ENCODE measurements at regions not wholly inside any gene's neighbourhood (a gene's known extent, or its start where the extent isn't known, plus 50 kb on each side); places are given as distances from the start of the nearest gene placed in this dataset.

DNA sequence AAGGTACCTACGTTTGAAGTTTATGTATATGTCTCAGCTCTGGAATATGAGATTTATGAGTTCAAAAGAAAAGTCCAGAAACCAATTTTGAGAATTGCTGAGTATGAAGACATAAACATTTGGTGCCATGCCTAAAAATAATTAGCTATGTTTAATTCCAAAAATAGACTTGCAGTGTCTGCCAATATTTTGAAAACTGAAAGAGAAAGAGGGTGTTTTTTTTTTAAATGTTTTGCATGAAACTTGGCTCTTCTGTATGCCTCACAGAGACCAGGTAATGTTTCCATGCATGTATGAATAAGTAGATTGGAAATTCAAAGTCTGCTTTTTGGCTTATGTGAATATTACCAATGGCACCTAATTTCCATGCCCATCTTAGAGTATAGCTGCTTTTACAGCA is 634.4 kb upstream of the C9orf72 start:
- Mint-ChIP-seq H3K4me3 (no peak overlapping the region), H3K4me1 (no peaks in the 10 kb centered on the region)

DNA sequence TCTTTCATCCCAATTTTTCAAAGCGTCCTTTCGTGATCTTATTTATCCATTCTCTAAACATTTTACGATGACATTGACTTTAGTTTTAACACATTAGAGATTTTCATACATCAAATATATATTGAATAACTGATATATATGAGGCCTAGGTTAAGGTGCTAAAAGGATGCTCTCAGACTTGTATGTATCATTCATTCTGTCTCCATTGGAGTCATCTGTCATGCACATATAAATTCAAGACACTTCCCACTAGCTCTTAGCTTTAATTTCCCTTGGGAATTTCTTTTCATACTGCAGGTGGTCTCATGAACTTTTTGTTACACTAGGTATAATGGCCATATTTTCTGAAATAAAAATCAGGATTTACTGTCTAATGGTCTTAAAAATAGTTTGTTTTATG is 635.8 kb upstream of the C9orf72 start:
- Mint-ChIP-seq H3K27ac (no peak overlapping the region), H3K9me3 (peaks cover 0 to 6% of the 10 kb centered on the region in 2 donors), H3K4me1 (no peaks in the 10 kb centered on the region), H3K27me3 (no peaks in the 10 kb centered on the region), H3K4me3 (no peak overlapping the region)
- ATAC-seq (no peak), DNase-seq (no peak)

More for the DNA sequence above, 634.4 kb upstream of the C9orf72 start:
- DNase-seq = no peak
- Mint-ChIP-seq H3K27me3 (no peaks in the 10 kb centered on the region), H3K27ac (no peak overlapping the region), H3K9me3 (peaks cover 0 to 9% of the 10 kb centered on the region in 2 donors)
- no peak for ATAC-seq

DNA sequence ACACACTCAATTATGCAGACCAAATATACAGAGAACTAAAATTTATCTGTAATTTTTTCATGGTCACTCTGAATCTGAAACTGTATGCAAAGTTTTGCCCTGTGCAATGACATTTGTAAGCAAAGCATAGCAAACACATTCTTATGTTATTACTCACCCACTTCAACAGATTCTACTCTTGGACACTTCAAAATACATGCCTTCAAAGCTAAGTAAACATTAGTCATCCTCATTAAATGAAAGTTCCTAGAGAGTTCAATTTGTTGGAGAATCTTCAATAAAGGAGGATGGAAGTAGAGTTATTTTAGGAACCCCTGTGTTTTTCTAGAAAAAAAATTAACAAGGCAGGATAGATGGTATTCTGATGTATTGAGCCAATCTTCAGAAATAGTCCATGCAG is 639.7 kb upstream of the C9orf72 start:
- no peak for ATAC-seq
- no peak overlapping the region for H3K27ac Mint-ChIP-seq
- no peak overlapping the region for H3K4me3 Mint-ChIP-seq

DNA sequence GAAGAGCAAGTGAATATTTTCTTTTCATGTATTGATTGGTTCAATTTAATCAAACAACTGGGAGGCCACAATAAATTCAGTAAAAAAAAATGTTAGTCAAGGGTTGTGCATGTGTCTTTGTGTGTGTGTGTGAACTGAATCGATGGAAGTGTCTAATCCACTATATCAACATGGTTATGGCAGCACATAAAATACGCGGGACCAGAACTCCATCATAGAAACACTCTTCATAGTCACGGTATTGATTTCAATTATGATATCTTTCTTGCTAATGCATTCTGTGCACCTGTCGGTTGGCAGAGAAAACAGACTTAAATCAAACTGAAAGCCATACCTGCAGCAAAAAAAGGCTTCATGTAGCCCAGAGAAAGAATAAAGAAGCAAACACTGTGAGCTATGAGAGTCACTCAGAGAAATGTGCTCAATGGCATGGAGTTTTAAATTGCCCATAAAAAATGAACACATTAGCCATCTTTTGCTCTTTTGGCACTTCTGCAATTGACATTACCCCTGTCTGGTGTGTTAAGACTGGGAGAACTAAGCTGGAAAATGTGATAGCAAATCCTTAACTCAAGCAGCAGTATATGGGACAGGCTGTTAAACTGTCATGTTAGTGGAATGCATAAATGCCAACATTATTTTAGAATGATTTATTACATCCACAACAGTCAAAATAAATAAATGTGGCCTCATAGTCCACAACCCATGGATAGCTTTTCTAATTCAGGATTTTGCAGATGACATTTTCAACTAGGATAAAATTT is 642.4 kb upstream of the C9orf72 start:
- no peaks in the 10 kb centered on the region for H3K27me3 Mint-ChIP-seq
- DNase-seq (no peak), ATAC-seq (no peak)
- H3K27ac Mint-ChIP-seq = no peak overlapping the region
- H3K4me3 Mint-ChIP-seq = no peak overlapping the region
- H3K9me3 Mint-ChIP-seq = no peaks in the 10 kb centered on the region
- H3K4me1 Mint-ChIP-seq = no peaks in the 10 kb centered on the region

More for the DNA sequence above, 639.7 kb upstream of the C9orf72 start:
- H3K27me3 Mint-ChIP-seq = no peaks in the 10 kb centered on the region
- DNase-seq = no peak
- no peaks in the 10 kb centered on the region for H3K4me1 Mint-ChIP-seq
- no peaks in the 10 kb centered on the region for H3K9me3 Mint-ChIP-seq

DNA sequence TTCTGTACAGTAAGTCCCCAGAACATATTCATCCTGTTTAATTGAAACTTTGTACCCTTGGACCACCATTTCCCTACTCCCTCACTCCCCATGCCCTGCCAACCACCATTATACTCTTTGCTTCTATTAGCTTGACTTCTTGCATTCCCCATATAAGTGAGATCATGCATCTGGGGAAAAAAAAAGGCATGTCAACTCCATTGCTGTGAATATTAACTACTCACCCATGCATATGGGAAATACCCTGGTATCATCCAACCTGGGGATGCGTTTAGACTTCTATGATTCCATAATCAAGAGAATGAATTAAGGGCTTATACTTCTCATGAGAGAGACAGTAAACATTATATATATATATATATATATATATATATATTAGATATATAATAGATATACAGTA is 659.4 kb upstream of the C9orf72 start:
- no peak overlapping the region for H3K27ac Mint-ChIP-seq
- no peaks in the 10 kb centered on the region for H3K27me3 Mint-ChIP-seq
- ATAC-seq (no peak), DNase-seq (no peak)
- no peaks in the 10 kb centered on the region for H3K4me1 Mint-ChIP-seq
- H3K4me3 Mint-ChIP-seq = no peak overlapping the region
- H3K9me3 Mint-ChIP-seq = peaks cover 3 to 22% of the 10 kb centered on the region in 2 donors

DNA sequence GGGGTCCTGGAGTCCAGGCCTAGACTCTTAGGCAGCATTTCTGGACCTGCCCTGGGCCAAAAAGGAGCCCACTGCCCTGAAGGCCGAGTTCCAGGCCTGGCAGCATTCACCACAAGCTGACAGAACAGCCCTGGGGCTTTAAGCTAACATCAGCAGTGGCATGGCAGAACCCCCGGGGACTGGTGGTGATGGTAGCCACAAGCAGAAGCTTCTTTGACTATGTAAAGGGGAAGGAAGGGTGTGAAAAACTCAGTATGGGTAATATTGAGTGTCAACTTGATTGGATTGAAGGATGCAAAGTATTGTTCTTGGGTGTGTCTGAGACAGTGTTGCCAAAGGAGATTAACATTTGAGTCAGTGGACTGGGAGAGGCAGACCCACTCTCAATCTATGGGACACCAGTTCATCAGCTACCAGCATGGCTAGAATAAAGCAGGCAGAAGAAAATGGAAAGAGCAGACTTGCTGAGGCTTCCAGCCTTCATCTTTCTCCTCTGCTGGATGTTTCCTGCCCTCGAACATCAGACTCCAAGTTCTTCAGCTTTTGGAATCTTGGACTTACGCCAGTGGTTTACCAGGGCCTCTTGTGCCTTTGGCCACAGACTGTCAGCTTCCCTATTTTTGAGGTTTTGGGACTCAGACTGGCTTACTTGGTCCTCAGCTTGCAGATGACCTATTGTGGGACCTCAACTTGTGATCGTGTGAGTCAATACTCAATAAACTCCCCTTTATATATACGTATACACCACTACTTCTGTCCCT is 661.0 kb upstream of the C9orf72 start:
- Mint-ChIP-seq H3K4me3 (no peak overlapping the region), H3K27ac (no peak overlapping the region), H3K9me3 (peaks cover 9 to 31% of the 10 kb centered on the region in 2 donors), H3K4me1 (no peaks in the 10 kb centered on the region), H3K27me3 (no peaks in the 10 kb centered on the region)
- ATAC-seq (no peak), DNase-seq (no peak)

DNA sequence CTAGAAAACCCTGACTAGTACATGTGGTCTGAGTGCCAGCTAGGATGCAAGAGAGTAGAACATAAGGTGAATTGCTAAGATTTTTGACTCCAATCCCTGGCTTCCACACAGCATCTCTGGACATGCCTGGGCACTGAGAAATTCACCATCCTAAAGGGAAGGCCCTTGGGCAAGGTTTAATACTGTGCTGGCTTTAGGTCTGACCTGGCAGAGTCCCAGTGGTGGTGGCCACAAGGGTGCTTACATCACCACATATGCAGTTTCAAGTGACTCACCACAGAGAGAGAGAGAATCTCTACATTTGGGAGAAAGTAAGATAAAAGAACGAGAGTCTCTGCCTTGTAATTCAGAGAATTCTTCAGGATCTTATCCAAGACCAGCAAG is 661.6 kb upstream of the C9orf72 start:
- Mint-ChIP-seq H3K4me3 (no peak overlapping the region), H3K9me3 (peaks cover 9 to 31% of the 10 kb centered on the region in 2 donors), H3K27ac (no peak overlapping the region), H3K27me3 (no peaks in the 10 kb centered on the region), H3K4me1 (no peaks in the 10 kb centered on the region)
- DNase-seq = no peak
- ATAC-seq = no peak

DNA sequence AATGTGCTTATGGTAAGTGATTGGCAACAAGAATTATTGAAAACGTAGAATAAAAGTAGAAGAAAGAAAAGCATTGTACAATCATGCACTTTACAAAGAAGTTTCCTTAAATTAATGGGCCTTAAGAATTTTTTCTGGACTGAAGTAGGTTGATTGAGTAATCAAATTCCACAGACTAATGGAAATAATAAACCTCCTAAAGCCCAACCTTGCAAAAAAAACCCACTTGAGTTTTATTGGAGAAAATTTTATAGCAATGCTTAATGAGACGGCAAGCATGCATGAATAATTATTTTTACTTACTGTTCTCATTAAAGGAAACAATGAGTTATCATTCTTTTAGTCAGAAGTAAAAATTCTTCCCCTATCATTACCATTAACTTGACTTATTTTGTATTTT is 676.1 kb upstream of the C9orf72 start:
- DNase-seq (no peak), ATAC-seq (no peak)
- Mint-ChIP-seq H3K4me3 (no peak overlapping the region), H3K27me3 (no peaks in the 10 kb centered on the region), H3K9me3 (peaks cover 2 to 6% of the 10 kb centered on the region in 2 donors), H3K27ac (no peak overlapping the region), H3K4me1 (no peaks in the 10 kb centered on the region)

DNA sequence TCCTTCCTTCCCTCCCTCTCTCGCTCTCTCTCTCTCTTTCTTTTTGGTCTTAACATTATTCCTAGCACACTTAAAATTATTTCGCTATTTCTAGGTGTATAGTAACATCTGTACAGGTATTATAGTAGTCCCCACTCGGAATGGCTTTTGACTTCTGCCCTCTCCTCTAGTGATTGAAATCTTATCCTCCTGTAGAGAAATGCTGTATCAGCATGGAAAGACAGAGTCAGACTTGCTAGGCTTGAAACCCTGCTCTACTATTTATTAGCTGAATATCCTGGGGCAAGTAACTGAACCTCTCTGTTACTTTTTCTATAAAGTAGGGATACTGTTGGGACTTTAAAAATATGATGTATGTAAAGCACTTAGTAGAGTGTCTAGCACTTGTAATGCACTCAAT is 681.9 kb upstream of the C9orf72 start:
- Mint-ChIP-seq H3K27me3 (no peaks in the 10 kb centered on the region), H3K4me3 (no peak overlapping the region), H3K9me3 (peaks cover 0 to 8% of the 10 kb centered on the region in 2 donors), H3K4me1 (no peaks in the 10 kb centered on the region), H3K27ac (no peak overlapping the region)
- ATAC-seq = no peak
- no peak for DNase-seq

DNA sequence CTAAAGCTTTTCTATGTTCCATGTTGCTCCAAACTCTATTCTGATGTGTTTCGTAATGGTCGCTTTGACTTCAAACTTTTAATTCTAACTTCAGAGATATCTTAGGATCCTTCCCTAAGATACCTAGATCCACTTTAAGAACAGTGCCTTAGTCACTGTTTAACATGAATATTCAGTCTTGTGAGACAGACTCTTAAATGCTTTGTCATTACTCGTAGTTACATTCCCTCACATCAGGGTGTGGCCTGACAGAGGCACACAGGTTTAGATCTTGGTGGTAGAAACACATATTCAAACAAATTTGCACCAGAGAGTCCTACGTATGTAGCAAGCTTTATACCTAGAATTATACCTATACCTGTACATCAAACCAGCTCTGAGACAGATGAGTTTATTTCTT is 687.0 kb upstream of the C9orf72 start:
- ATAC-seq = no peak
- no peak overlapping the region for H3K27ac Mint-ChIP-seq
- H3K27me3 Mint-ChIP-seq = no peaks in the 10 kb centered on the region
- peaks cover 0 to 15% of the 10 kb centered on the region in 2 donors for H3K9me3 Mint-ChIP-seq
- H3K4me1 Mint-ChIP-seq = no peaks in the 10 kb centered on the region
- H3K4me3 Mint-ChIP-seq = no peak overlapping the region
- DNase-seq = no peak

DNA sequence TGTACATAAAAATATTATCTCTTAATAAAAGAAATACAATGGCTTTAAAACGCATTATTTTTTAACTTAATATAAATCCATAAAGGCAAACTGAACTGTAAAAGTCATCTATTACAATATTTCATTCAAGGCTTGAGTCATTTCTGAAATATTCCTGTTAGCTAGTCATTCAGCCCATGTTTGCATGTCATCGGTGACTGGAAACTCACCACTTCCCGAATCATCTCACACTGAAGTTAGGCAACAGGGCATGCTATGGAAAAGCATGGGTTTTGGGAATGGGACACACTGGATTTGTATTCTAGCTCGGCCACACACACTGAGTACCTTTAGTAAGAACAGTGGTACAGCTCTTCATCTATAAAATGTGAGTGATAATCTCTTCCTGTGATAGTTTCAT is 691.1 kb upstream of the C9orf72 start:
- no peaks in the 10 kb centered on the region for H3K4me1 Mint-ChIP-seq
- H3K27ac Mint-ChIP-seq = no peak overlapping the region
- no peak overlapping the region for H3K4me3 Mint-ChIP-seq
- no peaks in the 10 kb centered on the region for H3K27me3 Mint-ChIP-seq
- ATAC-seq = no peak
- peaks cover 8 to 25% of the 10 kb centered on the region in 2 donors for H3K9me3 Mint-ChIP-seq
- no peak for DNase-seq

DNA sequence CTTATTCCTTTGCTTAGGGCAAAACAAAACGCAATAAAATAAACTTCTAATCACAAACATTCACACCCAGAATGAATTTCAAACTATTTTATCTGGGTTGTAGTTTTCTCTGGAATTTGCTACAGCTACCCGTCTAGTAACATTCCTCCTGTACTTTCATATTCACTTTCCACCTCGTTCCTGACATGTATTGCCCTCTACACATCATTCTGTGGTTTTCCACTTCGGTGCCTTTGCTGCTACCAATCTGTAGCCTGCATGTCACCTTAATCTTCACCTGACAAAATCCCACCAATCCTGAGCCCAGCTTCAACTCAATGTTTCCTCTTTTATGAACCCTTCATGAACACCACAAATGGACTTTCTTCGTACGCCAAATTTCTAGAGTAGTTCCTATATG is 694.1 kb upstream of the C9orf72 start:
- Mint-ChIP-seq H3K27ac (no peak overlapping the region), H3K9me3 (peaks cover 12 to 26% of the 10 kb centered on the region in 2 donors), H3K4me3 (no peak overlapping the region), H3K4me1 (no peaks in the 10 kb centered on the region), H3K27me3 (no peaks in the 10 kb centered on the region)
- DNase-seq = no peak
- no peak for ATAC-seq

DNA sequence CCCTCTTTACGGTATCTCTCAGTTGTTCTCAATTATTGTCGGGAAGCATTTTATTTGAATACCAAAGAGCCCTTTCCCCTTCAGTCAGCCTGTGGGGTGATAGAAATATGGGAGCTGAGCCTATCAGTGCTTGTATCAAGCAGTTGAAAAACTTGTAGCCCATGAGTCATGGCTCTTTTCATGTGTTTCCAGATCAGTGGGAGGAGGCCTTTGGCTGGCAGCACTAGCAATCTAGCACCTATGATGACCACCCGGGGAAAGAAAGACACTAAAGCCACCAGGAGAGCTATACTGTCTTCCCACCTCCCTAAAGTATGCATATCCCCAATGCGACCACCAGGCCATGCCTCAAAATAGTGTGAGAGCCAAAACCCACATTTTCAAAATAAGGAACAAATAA is 696.9 kb upstream of the C9orf72 start:
- ATAC-seq (no peak), DNase-seq (no peak)
- H3K9me3 Mint-ChIP-seq = peaks cover 13 to 31% of the 10 kb centered on the region in 2 donors
- no peak overlapping the region for H3K27ac Mint-ChIP-seq
- H3K4me1 Mint-ChIP-seq = no peaks in the 10 kb centered on the region
- no peak overlapping the region for H3K4me3 Mint-ChIP-seq
- H3K27me3 Mint-ChIP-seq = no peaks in the 10 kb centered on the region

DNA sequence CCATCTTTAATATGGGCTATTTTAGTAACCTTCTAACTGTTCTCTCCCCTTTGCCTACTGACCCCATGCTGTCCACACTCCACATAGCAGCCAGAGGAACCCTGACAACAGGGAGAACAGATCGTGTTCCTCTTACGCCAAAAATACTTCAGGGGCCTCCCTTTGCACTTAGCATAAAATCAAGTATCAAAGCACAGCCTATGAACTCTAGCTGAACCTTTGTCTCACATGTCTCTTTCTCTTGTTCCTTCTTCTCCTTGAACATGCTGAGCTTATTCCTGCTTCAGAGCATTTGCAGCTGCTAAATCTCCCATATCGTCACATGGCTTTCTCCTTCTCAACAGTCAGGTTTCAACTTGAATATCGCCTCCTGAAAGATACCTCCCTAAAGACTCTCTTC is 698.8 kb upstream of the C9orf72 start:
- H3K4me3 Mint-ChIP-seq = no peak overlapping the region
- peaks cover 14 to 36% of the 10 kb centered on the region in 2 donors for H3K9me3 Mint-ChIP-seq
- no peaks in the 10 kb centered on the region for H3K4me1 Mint-ChIP-seq
- H3K27me3 Mint-ChIP-seq = no peaks in the 10 kb centered on the region
- H3K27ac Mint-ChIP-seq = no peak overlapping the region
- DNase-seq = no peak
- ATAC-seq = no peak

DNA sequence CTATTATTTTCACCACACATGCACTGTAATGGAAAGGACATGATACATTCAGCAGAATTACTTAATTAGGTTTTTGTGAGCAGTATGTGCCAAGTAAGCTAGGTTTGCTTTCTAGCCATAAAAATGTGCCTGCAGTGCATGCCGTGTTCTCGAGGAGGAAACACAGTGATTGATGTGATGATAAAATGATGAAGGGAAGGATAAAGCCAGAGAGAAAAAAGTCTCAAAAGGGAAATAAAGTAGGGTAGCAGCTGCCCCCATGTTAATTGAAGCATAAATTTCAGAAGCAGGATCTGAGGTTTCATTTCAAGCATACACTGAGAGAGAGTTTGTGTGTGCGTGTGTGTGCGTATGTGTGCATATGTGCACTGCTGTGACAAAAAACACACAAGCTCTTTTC is 714.2 kb upstream of the C9orf72 start:
- no peaks in the 10 kb centered on the region for H3K27me3 Mint-ChIP-seq
- no peak for ATAC-seq
- H3K4me3 Mint-ChIP-seq = no peak overlapping the region
- H3K4me1 Mint-ChIP-seq = no peaks in the 10 kb centered on the region
- peaks cover 0 to 3% of the 10 kb centered on the region in 2 donors for H3K9me3 Mint-ChIP-seq
- H3K27ac Mint-ChIP-seq = no peak overlapping the region
- no peak for DNase-seq

DNA sequence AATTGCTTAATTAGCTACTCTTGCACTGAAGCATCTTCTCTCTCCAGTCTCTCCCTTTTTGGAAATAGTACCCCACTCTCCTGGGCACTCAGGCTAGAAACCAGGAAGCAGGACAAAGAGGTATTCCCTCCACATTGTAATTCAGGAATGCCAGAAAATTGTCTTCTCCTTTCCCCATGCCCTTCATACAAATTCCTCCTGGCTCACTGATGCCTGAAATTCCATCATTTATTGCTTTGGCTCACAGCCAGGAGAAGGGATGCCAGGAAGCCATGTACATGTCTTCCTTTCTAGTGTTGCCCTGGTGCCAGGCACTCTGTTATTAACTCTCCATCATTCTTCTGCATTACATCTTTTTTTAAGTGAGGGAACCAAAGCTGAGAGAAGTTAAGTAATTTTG is 716.5 kb upstream of the C9orf72 start:
- no peaks in the 10 kb centered on the region for H3K27me3 Mint-ChIP-seq
- no peak overlapping the region for H3K4me3 Mint-ChIP-seq
- DNase-seq (no peak), ATAC-seq (no peak)
- H3K9me3 Mint-ChIP-seq = peaks cover 0 to 3% of the 10 kb centered on the region in 2 donors
- H3K4me1 Mint-ChIP-seq = no peaks in the 10 kb centered on the region
- H3K27ac Mint-ChIP-seq = no peak overlapping the region

Data from stimulated activated naive CD8-positive, alpha-beta T cell treated with anti-CD3 and anti-CD28 coated beads, Interleukin-15, amount 100 ng/mL, for 72 hours (primary cell).